Suprapubic skin (tissue), 4 donors: ENCODE measurements at regions not wholly inside any gene's neighbourhood (a gene's known extent, or its start where the extent isn't known, plus 50 kb on each side); places are given as distances from the start of the nearest gene placed in this dataset.

Experiments used
- CTCF ChIP-seq, 2 donors: fragments of 200-600 bp in 1 of 2; fragments of 450-650 bp in 1 of 2; sonication (generic) in 1 of 2; IDR thresholded peaks; one replicate each; pipeline ENCODE4 v1.5.1; 2016 to 2019; ENCODE audit warnings: antibody characterized with exemption in 2 of 2, mild to moderate bottlenecking in 1 of 2, moderate library complexity in 1 of 2
- EP300 ChIP-seq: sonication (generic); formaldehyde crosslinking; IDR thresholded peaks from one replicate; pipeline ENCODE4 v1.6.1; 2017; ENCODE audit warnings: antibody characterized with exemption
- POLR2A ChIP-seq, 2 donors: fragments of 450-650 bp; IDR thresholded peaks; one replicate each; pipeline ENCODE4 v1.6.1; 2017; ENCODE audit warnings: antibody characterized with exemption in 2 of 2, mild to moderate bottlenecking in 2 of 2, moderate library complexity in 2 of 2
- POLR2AphosphoS5 ChIP-seq, 3 donors: sonication (generic); formaldehyde crosslinking; IDR thresholded peaks; one replicate each; pipeline ENCODE4 v1.6.1; 2017; ENCODE audit warnings: antibody characterized with exemption in 3 of 3

- no peak for TF ChIP-seq POLR2A (IDR thresholded peaks at IDR 0.05)
- no peak for TF ChIP-seq CTCF (IDR thresholded peaks at IDR 0.05)
- TF ChIP-seq EP300, result no peak
- no peak for TF ChIP-seq POLR2AphosphoS5 (IDR thresholded peaks at IDR 0.05)
These were observed 609.1 kb upstream of the IGFBP3 start for GRCh38 chr7:46530081-46530750.
